ENCODE measurements at regions not wholly inside any gene's neighbourhood (a gene's known extent, or its start where the extent isn't known, plus 50 kb on each side); places are given as distances from the start of the nearest gene placed in this dataset.
"Not testable (repeated sequence)": the region's sequence is repeated elsewhere in the genome, so short reads cannot be mapped to it uniquely, and the experiment has no call there.

GRCh38 chr1:146409116-146409801 lies 180.4 kb upstream of the NOTCH2NLA start:
- DNase-seq, result not testable (repeated sequence)

- not testable (repeated sequence) for DNase-seq
Observed at GRCh38 chr1:146401281-146401825, 172.5 kb upstream of the NOTCH2NLA start.

GRCh38 chr1:146400173-146401121 lies 171.6 kb upstream of the NOTCH2NLA start:
- DNase-seq, result not testable (repeated sequence)

- DNase-seq, result not testable (repeated sequence)
Observed at GRCh38 chr1:146399225-146399624, 170.4 kb upstream of the NOTCH2NLA start.

GRCh38 chr1:146396801-146397200 lies 168.0 kb upstream of the NOTCH2NLA start:
- not testable (repeated sequence) for DNase-seq

- not testable (repeated sequence) for DNase-seq
Observed at GRCh38 chr1:146396242-146396641, 167.4 kb upstream of the NOTCH2NLA start.

GRCh38 chr1:146393796-146394195 lies 165.0 kb upstream of the NOTCH2NLA start:
- not testable (repeated sequence) for DNase-seq

- not testable (repeated sequence) for DNase-seq
Observed at GRCh38 chr1:146393154-146393553, 164.3 kb upstream of the NOTCH2NLA start.

GRCh38 chr1:146389178-146389577 lies 160.4 kb upstream of the NOTCH2NLA start:
- not testable (repeated sequence) for DNase-seq

GRCh38 chr1:146387750-146388469 lies 159.1 kb upstream of the NOTCH2NLA start:
- not testable (repeated sequence) for DNase-seq

GRCh38 chr1:146386851-146387749 lies 158.3 kb upstream of the NOTCH2NLA start:
- DNase-seq, result peak; percentile 22 to 52

GRCh38 chr1:146381196-146381595 lies 152.4 kb upstream of the NOTCH2NLA start:
- not testable (repeated sequence) for DNase-seq

GRCh38 chr1:146376708-146377496 lies 148.1 kb upstream of the NOTCH2NLA start:
- DNase-seq, result peak; percentile 54 to 67

- DNase-seq, result peak; percentile 69 to 86
Observed at GRCh38 chr1:146376309-146376707, 147.5 kb upstream of the NOTCH2NLA start.

GRCh38 chr1:146375108-146375507 lies 146.3 kb upstream of the NOTCH2NLA start:
- not testable (repeated sequence) for DNase-seq

- DNase-seq, result peak; percentile 50 to 54
Observed at GRCh38 chr1:146369940-146370339, 141.1 kb upstream of the NOTCH2NLA start.

- DNase-seq, result not testable (repeated sequence)
Observed at GRCh38 chr1:146355373-146355772, 126.6 kb upstream of the NOTCH2NLA start.

GRCh38 chr1:146326863-146327262 lies 98.0 kb upstream of the NOTCH2NLA start:
- DNase-seq, result not testable (repeated sequence)

- DNase-seq, result not testable (repeated sequence)
Observed at GRCh38 chr1:146324463-146324862, 95.6 kb upstream of the NOTCH2NLA start.

GRCh38 chr1:146323302-146323701 lies 94.5 kb upstream of the NOTCH2NLA start:
- DNase-seq, result not testable (repeated sequence)

- not testable (repeated sequence) for DNase-seq
Observed at GRCh38 chr1:146322893-146323292, 94.1 kb upstream of the NOTCH2NLA start.
